GM12801 (cell line): ENCODE measurements at regions not wholly inside any gene's neighbourhood (a gene's known extent, or its start where the extent isn't known, plus 50 kb on each side); places are given as distances from the start of the nearest gene placed in this dataset.

Source experiments
- TF ChIP-seq, protein P1 (sequence below): IDR thresholded peaks from one replicate; pipeline ENCODE4 v1.5.1; 2011; ENCODE audit warnings: control low read depth; ENCODE audit not compliant: insufficient read length; ENCODE audit errors: extremely low read depth

DNA sequence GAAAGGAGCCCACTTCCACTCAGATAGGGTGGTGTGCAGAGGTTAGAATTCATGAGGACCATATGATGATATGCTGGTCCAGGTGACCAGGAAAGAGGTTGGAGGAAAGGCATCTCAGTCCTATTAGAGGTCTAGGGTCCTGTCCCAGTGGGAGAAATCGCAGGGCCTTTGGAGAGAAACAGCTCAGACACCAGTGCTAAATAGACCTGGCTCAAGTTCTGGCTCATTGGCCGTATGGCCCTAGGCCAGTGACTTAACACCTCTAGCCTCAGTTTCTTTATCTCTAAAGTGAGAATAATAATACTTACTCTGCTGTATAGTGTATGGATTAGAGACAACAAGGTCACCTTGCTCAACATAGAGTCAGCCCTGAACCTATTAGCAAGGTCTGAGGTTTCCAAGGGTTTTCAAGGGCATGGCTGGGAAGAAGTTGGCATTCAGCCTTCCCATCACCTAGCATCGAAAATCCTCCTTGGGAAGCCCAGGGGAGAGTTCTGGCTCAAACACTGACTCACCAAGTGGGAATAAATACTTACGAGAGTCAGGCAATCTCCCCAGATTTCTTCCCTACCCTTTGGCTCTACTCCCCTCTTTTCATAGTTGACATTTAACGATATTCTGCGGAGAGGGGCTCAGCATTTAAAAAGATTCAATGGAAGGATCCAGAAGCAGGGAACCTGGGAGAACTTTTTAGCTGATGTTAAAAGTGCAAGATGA is 473.1 kb upstream of the PODXL start:
- TF ChIP-seq, protein P1, sequence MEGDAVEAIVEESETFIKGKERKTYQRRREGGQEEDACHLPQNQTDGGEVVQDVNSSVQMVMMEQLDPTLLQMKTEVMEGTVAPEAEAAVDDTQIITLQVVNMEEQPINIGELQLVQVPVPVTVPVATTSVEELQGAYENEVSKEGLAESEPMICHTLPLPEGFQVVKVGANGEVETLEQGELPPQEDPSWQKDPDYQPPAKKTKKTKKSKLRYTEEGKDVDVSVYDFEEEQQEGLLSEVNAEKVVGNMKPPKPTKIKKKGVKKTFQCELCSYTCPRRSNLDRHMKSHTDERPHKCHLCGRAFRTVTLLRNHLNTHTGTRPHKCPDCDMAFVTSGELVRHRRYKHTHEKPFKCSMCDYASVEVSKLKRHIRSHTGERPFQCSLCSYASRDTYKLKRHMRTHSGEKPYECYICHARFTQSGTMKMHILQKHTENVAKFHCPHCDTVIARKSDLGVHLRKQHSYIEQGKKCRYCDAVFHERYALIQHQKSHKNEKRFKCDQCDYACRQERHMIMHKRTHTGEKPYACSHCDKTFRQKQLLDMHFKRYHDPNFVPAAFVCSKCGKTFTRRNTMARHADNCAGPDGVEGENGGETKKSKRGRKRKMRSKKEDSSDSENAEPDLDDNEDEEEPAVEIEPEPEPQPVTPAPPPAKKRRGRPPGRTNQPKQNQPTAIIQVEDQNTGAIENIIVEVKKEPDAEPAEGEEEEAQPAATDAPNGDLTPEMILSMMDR, result no peak

GRCh38 chr7:132028144-132028920 is 471.9 kb upstream of the PODXL start:
- TF ChIP-seq, protein P1, result no peak

DNA sequence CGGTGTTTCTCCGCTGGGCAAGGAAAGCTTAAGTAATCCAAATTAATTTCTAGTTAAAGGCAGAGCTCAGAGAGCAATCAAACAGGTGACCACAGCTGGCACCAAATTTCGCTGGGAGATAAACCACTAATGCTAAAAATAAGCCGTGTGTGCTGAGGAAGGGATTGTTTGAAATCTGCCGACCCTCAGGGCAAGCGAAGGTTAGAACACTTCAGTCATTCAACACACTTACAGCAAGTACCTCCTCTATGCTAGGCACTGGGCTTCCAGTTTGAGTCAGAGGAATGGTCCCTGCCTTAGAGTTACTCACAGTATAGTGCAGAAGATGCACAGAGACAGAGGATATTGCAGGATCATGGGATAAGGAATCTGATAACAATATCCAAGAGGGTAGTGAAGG is 467.9 kb upstream of the PODXL start:
- TF ChIP-seq, protein P1, result no peak

DNA sequence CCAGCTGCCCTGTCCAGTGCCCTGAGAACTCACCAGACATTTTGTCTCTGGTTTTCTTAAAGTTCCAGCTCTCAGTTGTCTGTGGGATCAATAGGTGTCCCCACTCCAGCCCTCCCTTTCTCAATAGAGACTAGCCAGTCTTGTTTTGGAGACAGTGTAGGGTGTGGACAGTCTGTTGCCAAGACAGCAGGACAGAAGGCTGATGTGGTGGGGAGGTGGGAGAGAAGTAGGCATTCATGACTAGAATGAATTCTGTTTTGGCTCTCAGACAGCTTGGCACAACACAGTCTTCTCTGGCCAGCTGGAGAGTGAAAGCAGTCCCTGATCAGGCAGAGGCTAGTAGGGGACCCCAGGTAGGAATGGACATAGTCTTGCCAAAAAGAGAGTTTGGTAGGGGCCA is 467.0 kb upstream of the PODXL start:
- TF ChIP-seq, protein P1, result no peak

- TF ChIP-seq, protein P1, result no peak
These were observed 465.8 kb upstream of the PODXL start for GRCh38 chr7:132022188-132022587.

- TF ChIP-seq, protein P1, result no peak
These were observed 463.3 kb upstream of the PODXL start for GRCh38 chr7:132019703-132020102.

DNA sequence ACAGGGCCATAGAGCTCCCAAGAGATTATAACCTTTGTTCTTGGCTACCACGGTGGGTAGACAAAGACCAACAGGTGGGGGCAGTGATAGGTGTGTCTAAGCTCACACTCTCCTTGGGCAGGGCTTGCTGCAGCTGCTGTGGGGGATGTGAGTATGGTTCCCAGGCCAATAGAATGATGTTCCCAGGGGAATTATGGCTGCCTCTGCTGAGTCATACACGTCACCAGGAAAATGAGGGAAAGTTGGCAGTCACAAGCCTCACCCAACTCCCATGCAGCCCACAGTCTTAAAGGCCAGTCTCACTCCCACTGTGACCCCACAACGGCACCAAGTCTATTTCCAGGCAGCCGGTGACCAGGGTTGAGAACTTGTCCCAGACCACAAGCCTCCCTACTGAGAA is 453.4 kb upstream of the PODXL start:
- TF ChIP-seq, protein P1, result no peak
